ENCODE measurements at regions not wholly inside any gene's neighbourhood (a gene's known extent, or its start where the extent isn't known, plus 50 kb on each side); places are given as distances from the start of the nearest gene placed in this dataset.

GRCh38 chr18:55764386-55764785, 176.4 kb upstream of the TCF4 start:
- FAIRE-seq (no peak), DNase-seq (ENCODE audit: insufficient read length, low spot score) (no peak)
- TF ChIP-seq POU2F2 (IDR thresholded peaks at IDR 0.05; ENCODE audit: low read depth, low read length): no peak
- no peak for TF ChIP-seq SPI1 (IDR thresholded peaks at IDR 0.05; ENCODE audit: low read depth, low read length)
- TF ChIP-seq POLR2AphosphoS5 (IDR thresholded peaks at IDR 0.05; ENCODE audit: low read depth, low read length): no peak
- no peak for TF ChIP-seq PAX5 (IDR thresholded peaks at IDR 0.05; ENCODE audit: insufficient read depth, low read length, severe bottlenecking)
- no peak for TF ChIP-seq TAF1 (IDR thresholded peaks at IDR 0.05; ENCODE audit: low read depth, low read length)
- no peak for TF ChIP-seq POLR2A (IDR thresholded peaks at IDR 0.05; ENCODE audit: low read depth, low read length)

- TF ChIP-seq TAF1 (IDR thresholded peaks at IDR 0.05; ENCODE audit: low read depth, low read length) (no peak), SPI1 (IDR thresholded peaks at IDR 0.05; ENCODE audit: low read depth, low read length) (no peak), PAX5 (IDR thresholded peaks at IDR 0.05; ENCODE audit: insufficient read depth, low read length, severe bottlenecking) (no peak), POU2F2 (IDR thresholded peaks at IDR 0.05; ENCODE audit: low read depth, low read length) (no peak), POLR2AphosphoS5 (IDR thresholded peaks at IDR 0.05; ENCODE audit: low read depth, low read length) (no peak)
- DNase-seq (ENCODE audit: insufficient read length, low spot score): no peak
- FAIRE-seq: no peak
These were observed 175.8 kb upstream of the TCF4 start for GRCh38 chr18:55763805-55764204.

GRCh38 chr18:55763298-55763697, 175.3 kb upstream of the TCF4 start:
- FAIRE-seq (no peak), DNase-seq (ENCODE audit: insufficient read length, low spot score) (no peak)
- TF ChIP-seq PAX5 (IDR thresholded peaks at IDR 0.05; ENCODE audit: insufficient read depth, low read length, severe bottlenecking): no peak
- TF ChIP-seq SPI1 (IDR thresholded peaks at IDR 0.05; ENCODE audit: low read depth, low read length): no peak
- no peak for TF ChIP-seq TAF1 (IDR thresholded peaks at IDR 0.05; ENCODE audit: low read depth, low read length)
- no peak for TF ChIP-seq POU2F2 (IDR thresholded peaks at IDR 0.05; ENCODE audit: low read depth, low read length)
- TF ChIP-seq POLR2A (IDR thresholded peaks at IDR 0.05; ENCODE audit: low read depth, low read length): no peak
- no peak for TF ChIP-seq POLR2AphosphoS5 (IDR thresholded peaks at IDR 0.05; ENCODE audit: low read depth, low read length)

- no peak for FAIRE-seq
- no peak for DNase-seq (ENCODE audit: insufficient read length, low spot score)
- no peak for TF ChIP-seq POLR2AphosphoS5 (IDR thresholded peaks at IDR 0.05; ENCODE audit: low read depth, low read length)
- no peak for TF ChIP-seq PAX5 (IDR thresholded peaks at IDR 0.05; ENCODE audit: insufficient read depth, low read length, severe bottlenecking)
- no peak for TF ChIP-seq TAF1 (IDR thresholded peaks at IDR 0.05; ENCODE audit: low read depth, low read length)
- no peak for TF ChIP-seq POU2F2 (IDR thresholded peaks at IDR 0.05; ENCODE audit: low read depth, low read length)
- no peak for TF ChIP-seq SPI1 (IDR thresholded peaks at IDR 0.05; ENCODE audit: low read depth, low read length)
- TF ChIP-seq POLR2A (IDR thresholded peaks at IDR 0.05; ENCODE audit: low read depth, low read length): no peak
These were observed 174.4 kb upstream of the TCF4 start for GRCh38 chr18:55762424-55762823.

- no peak for TF ChIP-seq POLR2AphosphoS5 (IDR thresholded peaks at IDR 0.05; ENCODE audit: low read depth, low read length)
- TF ChIP-seq POLR2A (IDR thresholded peaks at IDR 0.05; ENCODE audit: low read depth, low read length): no peak
- FAIRE-seq (no peak), DNase-seq (ENCODE audit: insufficient read length, low spot score) (no peak)
These were observed 165.8 kb upstream of the TCF4 start for GRCh38 chr18:55753643-55754263.

GRCh38 chr18:55751476-55751875, 163.5 kb upstream of the TCF4 start:
- no peak for FAIRE-seq
- DNase-seq (ENCODE audit: insufficient read length, low spot score): no peak
- TF ChIP-seq SPI1 (IDR thresholded peaks at IDR 0.05; ENCODE audit: low read depth, low read length) (no peak), POU2F2 (IDR thresholded peaks at IDR 0.05; ENCODE audit: low read depth, low read length) (no peak), POLR2AphosphoS5 (IDR thresholded peaks at IDR 0.05; ENCODE audit: low read depth, low read length) (no peak), POLR2A (IDR thresholded peaks at IDR 0.05; ENCODE audit: low read depth, low read length) (no peak)

GRCh38 chr18:55748227-55748738, 160.3 kb upstream of the TCF4 start:
- TF ChIP-seq SPI1 (IDR thresholded peaks at IDR 0.05; ENCODE audit: low read depth, low read length) (no peak), POU2F2 (IDR thresholded peaks at IDR 0.05; ENCODE audit: low read depth, low read length) (no peak), POLR2A (IDR thresholded peaks at IDR 0.05; ENCODE audit: low read depth, low read length) (no peak), TAF1 (IDR thresholded peaks at IDR 0.05; ENCODE audit: low read depth, low read length) (no peak), POLR2AphosphoS5 (IDR thresholded peaks at IDR 0.05; ENCODE audit: low read depth, low read length) (no peak), PAX5 (IDR thresholded peaks at IDR 0.05; ENCODE audit: insufficient read depth, low read length, severe bottlenecking) (no peak)
- DNase-seq (ENCODE audit: insufficient read length, low spot score) (no peak), FAIRE-seq (no peak)

GRCh38 chr18:55744206-55744605, 156.2 kb upstream of the TCF4 start:
- no peak for TF ChIP-seq POU2F2 (IDR thresholded peaks at IDR 0.05; ENCODE audit: low read depth, low read length)
- TF ChIP-seq SPI1 (IDR thresholded peaks at IDR 0.05; ENCODE audit: low read depth, low read length): no peak
- TF ChIP-seq POLR2A (IDR thresholded peaks at IDR 0.05; ENCODE audit: low read depth, low read length): no peak
- TF ChIP-seq PAX5 (IDR thresholded peaks at IDR 0.05; ENCODE audit: insufficient read depth, low read length, severe bottlenecking): no peak
- no peak for TF ChIP-seq TAF1 (IDR thresholded peaks at IDR 0.05; ENCODE audit: low read depth, low read length)
- no peak for TF ChIP-seq POLR2AphosphoS5 (IDR thresholded peaks at IDR 0.05; ENCODE audit: low read depth, low read length)
- FAIRE-seq (no peak), DNase-seq (ENCODE audit: insufficient read length, low spot score) (no peak)

GRCh38 chr18:55743736-55744135, 155.7 kb upstream of the TCF4 start:
- no peak for DNase-seq (ENCODE audit: insufficient read length, low spot score)
- TF ChIP-seq POLR2A (IDR thresholded peaks at IDR 0.05; ENCODE audit: low read depth, low read length): no peak
- TF ChIP-seq POU2F2 (IDR thresholded peaks at IDR 0.05; ENCODE audit: low read depth, low read length): no peak
- TF ChIP-seq SPI1 (IDR thresholded peaks at IDR 0.05; ENCODE audit: low read depth, low read length): no peak
- no peak for TF ChIP-seq PAX5 (IDR thresholded peaks at IDR 0.05; ENCODE audit: insufficient read depth, low read length, severe bottlenecking)
- TF ChIP-seq POLR2AphosphoS5 (IDR thresholded peaks at IDR 0.05; ENCODE audit: low read depth, low read length): no peak
- no peak for TF ChIP-seq TAF1 (IDR thresholded peaks at IDR 0.05; ENCODE audit: low read depth, low read length)
- no peak for FAIRE-seq

- no peak for DNase-seq (ENCODE audit: insufficient read length, low spot score)
- no peak for FAIRE-seq
- TF ChIP-seq POLR2A (IDR thresholded peaks at IDR 0.05; ENCODE audit: low read depth, low read length) (no peak), PAX5 (IDR thresholded peaks at IDR 0.05; ENCODE audit: insufficient read depth, low read length, severe bottlenecking) (no peak), SPI1 (IDR thresholded peaks at IDR 0.05; ENCODE audit: low read depth, low read length) (no peak)
These were observed 155.1 kb upstream of the TCF4 start for GRCh38 chr18:55743133-55743532.

Data from GM12891 (cell line).